ENCODE measurements at regions not wholly inside any gene's neighbourhood (a gene's known extent, or its start where the extent isn't known, plus 50 kb on each side); places are given as distances from the start of the nearest gene placed in this dataset.

DNA sequence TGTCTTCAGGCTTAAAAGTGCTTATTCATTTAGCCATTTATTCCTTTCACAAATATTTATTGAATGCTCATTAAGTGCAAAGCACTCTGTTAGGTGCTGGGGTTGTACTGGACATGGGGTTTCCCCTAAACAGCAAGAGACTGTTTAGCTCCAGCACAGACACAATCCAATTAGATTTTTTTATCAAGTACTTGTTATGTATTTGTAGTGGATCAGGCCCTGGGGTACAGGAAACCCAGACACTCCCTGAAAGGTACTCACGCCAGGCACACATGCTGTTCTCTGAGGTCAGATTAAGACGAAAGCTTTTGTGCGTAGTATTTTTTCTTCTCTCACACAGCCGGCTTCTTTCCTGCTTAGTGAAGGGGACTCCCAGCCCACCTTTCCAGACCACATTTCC lies 218.1 kb upstream of the PLET1 start:
- Mint-ChIP-seq H3K4me3 (no peak overlapping the region), H3K4me1 (no peaks in the 10 kb centered on the region), H3K27ac (no peak overlapping the region), H3K27me3 (ENCODE audit: low read depth) (peaks cover 26% of the 10 kb centered on the region), H3K9me3 (peaks cover 3% of the 10 kb centered on the region), H3K36me3 (ENCODE audit: low read depth) (no peaks in the 10 kb centered on the region)
- TF ChIP-seq, protein P1, sequence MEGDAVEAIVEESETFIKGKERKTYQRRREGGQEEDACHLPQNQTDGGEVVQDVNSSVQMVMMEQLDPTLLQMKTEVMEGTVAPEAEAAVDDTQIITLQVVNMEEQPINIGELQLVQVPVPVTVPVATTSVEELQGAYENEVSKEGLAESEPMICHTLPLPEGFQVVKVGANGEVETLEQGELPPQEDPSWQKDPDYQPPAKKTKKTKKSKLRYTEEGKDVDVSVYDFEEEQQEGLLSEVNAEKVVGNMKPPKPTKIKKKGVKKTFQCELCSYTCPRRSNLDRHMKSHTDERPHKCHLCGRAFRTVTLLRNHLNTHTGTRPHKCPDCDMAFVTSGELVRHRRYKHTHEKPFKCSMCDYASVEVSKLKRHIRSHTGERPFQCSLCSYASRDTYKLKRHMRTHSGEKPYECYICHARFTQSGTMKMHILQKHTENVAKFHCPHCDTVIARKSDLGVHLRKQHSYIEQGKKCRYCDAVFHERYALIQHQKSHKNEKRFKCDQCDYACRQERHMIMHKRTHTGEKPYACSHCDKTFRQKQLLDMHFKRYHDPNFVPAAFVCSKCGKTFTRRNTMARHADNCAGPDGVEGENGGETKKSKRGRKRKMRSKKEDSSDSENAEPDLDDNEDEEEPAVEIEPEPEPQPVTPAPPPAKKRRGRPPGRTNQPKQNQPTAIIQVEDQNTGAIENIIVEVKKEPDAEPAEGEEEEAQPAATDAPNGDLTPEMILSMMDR (IDR thresholded peaks at IDR 0.05; ENCODE audit: unreplicated experiment in 3 of 3) = no peak

DNA sequence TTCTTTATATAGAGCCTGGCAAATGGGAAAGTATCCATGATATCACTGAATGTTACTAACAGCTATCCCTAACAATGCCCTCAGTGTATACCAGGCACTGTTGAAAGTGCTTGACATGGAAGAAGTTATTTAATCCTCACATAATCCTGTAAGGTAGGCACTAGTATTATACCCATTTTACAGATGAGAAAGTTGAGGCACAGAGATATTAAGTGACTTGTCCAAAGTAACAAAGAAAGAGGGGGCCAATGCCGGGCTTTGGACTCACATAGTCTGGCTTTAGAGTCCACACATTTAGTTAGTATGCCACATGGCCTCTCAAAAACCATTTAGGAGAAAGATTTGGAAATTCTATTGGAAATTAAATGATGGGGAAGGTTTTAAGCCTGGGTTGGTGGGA lies 220.8 kb upstream of the PLET1 start:
- H3K9me3 Mint-ChIP-seq = peaks cover 3% of the 10 kb centered on the region

DNA sequence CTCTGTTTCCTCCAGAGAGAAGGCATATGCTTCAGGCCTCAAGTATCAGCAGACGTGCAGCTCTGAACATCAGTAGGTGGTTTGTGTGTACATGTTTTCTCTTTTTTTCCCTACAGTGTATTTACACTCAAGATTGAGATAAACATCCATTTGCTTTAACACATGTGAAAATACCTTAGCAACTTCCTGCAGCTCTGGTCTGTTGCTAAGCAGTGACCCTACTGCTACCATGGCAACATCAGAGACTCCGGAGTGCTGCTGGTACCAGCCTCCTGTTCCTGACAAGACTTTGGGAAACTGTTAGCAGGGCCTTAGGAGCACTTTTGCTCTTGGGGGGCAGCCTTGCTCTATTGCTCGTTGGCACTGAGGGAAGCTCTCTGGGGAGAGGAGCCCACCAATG lies 221.2 kb upstream of the PLET1 start:
- Mint-ChIP-seq H3K27me3 (ENCODE audit: low read depth) (peaks cover 11% of the 10 kb centered on the region), H3K4me3 (no peak overlapping the region), H3K9me3 (peaks cover 3% of the 10 kb centered on the region), H3K36me3 (ENCODE audit: low read depth) (no peaks in the 10 kb centered on the region), H3K4me1 (no peaks in the 10 kb centered on the region), H3K27ac (no peak overlapping the region)
- TF ChIP-seq, protein P1 (IDR thresholded peaks at IDR 0.05; ENCODE audit: unreplicated experiment in 3 of 3) = no peak

More for the DNA sequence above, 220.8 kb upstream of the PLET1 start:
- H3K27me3 Mint-ChIP-seq (ENCODE audit: low read depth) = peaks cover 16% of the 10 kb centered on the region
- no peak overlapping the region for H3K4me3 Mint-ChIP-seq
- H3K4me1 Mint-ChIP-seq = no peaks in the 10 kb centered on the region
- no peaks in the 10 kb centered on the region for H3K36me3 Mint-ChIP-seq (ENCODE audit: low read depth)
- H3K27ac Mint-ChIP-seq = no peak overlapping the region
- TF ChIP-seq, protein P1 (IDR thresholded peaks at IDR 0.05; ENCODE audit: unreplicated experiment in 3 of 3) = no peak

DNA sequence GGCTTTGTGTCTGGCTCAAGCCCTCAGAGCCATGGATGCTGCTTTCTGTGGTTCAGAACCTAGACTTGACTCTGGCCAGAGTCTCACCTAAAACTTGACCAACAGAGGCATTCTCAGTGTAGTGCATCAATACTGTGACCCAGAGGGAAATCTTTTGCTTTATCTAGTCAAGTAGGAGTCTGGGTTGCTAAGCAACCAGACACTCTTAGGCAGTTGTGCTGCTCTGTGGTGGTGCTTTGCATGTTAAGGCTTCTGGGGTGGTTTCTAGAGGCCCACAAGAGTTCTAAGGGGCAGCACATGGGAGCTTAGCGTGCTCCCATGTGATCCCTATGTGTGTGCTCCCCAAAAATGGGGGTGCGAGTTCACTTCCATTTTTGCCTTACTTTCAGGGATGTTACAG lies 224.6 kb upstream of the PLET1 start:
- Mint-ChIP-seq H3K4me1 (peaks cover 20% of the 10 kb centered on the region), H3K27me3 (ENCODE audit: low read depth) (peaks cover 11% of the 10 kb centered on the region), H3K27ac (no peak overlapping the region), H3K9me3 (peaks cover 3% of the 10 kb centered on the region), H3K4me3 (no peak overlapping the region), H3K36me3 (ENCODE audit: low read depth) (no peaks in the 10 kb centered on the region)
- TF ChIP-seq, protein P1 (IDR thresholded peaks at IDR 0.05; ENCODE audit: unreplicated experiment in 3 of 3) = no peak

- Mint-ChIP-seq H3K27ac (no peak overlapping the region), H3K4me3 (no peak overlapping the region), H3K36me3 (ENCODE audit: low read depth) (no peaks in the 10 kb centered on the region), H3K4me1 (no peaks in the 10 kb centered on the region), H3K27me3 (ENCODE audit: low read depth) (peaks cover 9% of the 10 kb centered on the region), H3K9me3 (peaks cover 3% of the 10 kb centered on the region)
- TF ChIP-seq, protein P1 (IDR thresholded peaks at IDR 0.05; ENCODE audit: unreplicated experiment in 3 of 3) = no peak
Measured at GRCh38 chr11:112497826-112498225, 237.2 kb upstream of the PLET1 start.

- TF ChIP-seq, protein P1 (IDR thresholded peaks at IDR 0.05; ENCODE audit: unreplicated experiment in 3 of 3) = no peak
- peaks cover 3% of the 10 kb centered on the region for H3K9me3 Mint-ChIP-seq
- no peaks in the 10 kb centered on the region for H3K4me1 Mint-ChIP-seq
- peaks cover 9% of the 10 kb centered on the region for H3K27me3 Mint-ChIP-seq (ENCODE audit: low read depth)
- no peak overlapping the region for H3K4me3 Mint-ChIP-seq
- H3K36me3 Mint-ChIP-seq (ENCODE audit: low read depth) = no peaks in the 10 kb centered on the region
- peak overlapping the region in 2 of 3 experiments; percentile 32 to 87 for H3K27ac Mint-ChIP-seq
Measured at GRCh38 chr11:112498701-112499100, 238.0 kb upstream of the PLET1 start.
